Breast epithelium (tissue), 3 donors: ENCODE measurements at regions not wholly inside any gene's neighbourhood (a gene's known extent, or its start where the extent isn't known, plus 50 kb on each side); places are given as distances from the start of the nearest gene placed in this dataset.

Experiments used
- CTCF ChIP-seq, 3 donors: fragments of 450-650 bp; IDR thresholded peaks; one replicate each; pipeline ENCODE4 v1.5.1; 2016 to 2017; ENCODE audit warnings: antibody characterized with exemption in 3 of 3, mild to moderate bottlenecking in 3 of 3, moderate library complexity in 3 of 3
- POLR2AphosphoS5 ChIP-seq, 3 donors: sonication (generic); formaldehyde crosslinking; IDR thresholded peaks; one replicate each; pipeline ENCODE4 v1.6.1; 2017; ENCODE audit warnings: antibody characterized with exemption in 3 of 3

GRCh38 chr3:107235193-107235927, 141.9 kb upstream of the CCDC54 start:
- no peak for TF ChIP-seq CTCF (IDR thresholded peaks at IDR 0.05)
- TF ChIP-seq POLR2AphosphoS5 (IDR thresholded peaks at IDR 0.05): no peak
